Mammary epithelial cell (primary cell): ENCODE measurements at regions not wholly inside any gene's neighbourhood (a gene's known extent, or its start where the extent isn't known, plus 50 kb on each side); places are given as distances from the start of the nearest gene placed in this dataset.
"Not testable (repeated sequence)": the region's sequence is repeated elsewhere in the genome, so short reads cannot be mapped to it uniquely, and the experiment has no call there.

Experiments
- CTCF ChIP-seq, 2 donors: IDR thresholded peaks in 1 of 2; conservative IDR thresholded peaks in 1 of 2; 2 replicates each; pipeline ENCODE4 v1.5.1; 2011 to 2012; ENCODE audit warnings: inconsistent platforms in 2 of 2, low read length in 2 of 2, mild to moderate bottlenecking in 2 of 2, control low read depth in 1 of 2, low read depth in 1 of 2; ENCODE audit not compliant: insufficient read depth in 1 of 2; ENCODE audit errors: extremely low read depth in 1 of 2
- EZH2 ChIP-seq: IDR thresholded peaks from 2 replicates; pipeline ENCODE4 v1.6.1; 2012; ENCODE audit warnings: low read length, inconsistent platforms, borderline replicate concordance

GRCh38 chr22:19660583-19660982 is 53.7 kb upstream of the SEPTIN5 start:
- not testable (repeated sequence) for TF ChIP-seq CTCF (conservative IDR thresholded peaks at IDR 0.05 in 1 of 2, IDR thresholded peaks at IDR 0.05 in 1 of 2; ENCODE audit: extremely low read depth in 1 of 2, insufficient read depth in 1 of 2, low read depth in 1 of 2, low read length in 2 of 2); EZH2
